Upper lobe of left lung (tissue), 4 donors: ENCODE measurements at regions not wholly inside any gene's neighbourhood (a gene's known extent, or its start where the extent isn't known, plus 50 kb on each side); places are given as distances from the start of the nearest gene placed in this dataset.

ENCODE experiments used
- CTCF ChIP-seq, 6 experiments: fragments of 450-650 bp in 4 of 6; fragments of 200-600 bp in 2 of 6; sonication (generic) in 2 of 6; IDR thresholded peaks; one replicate each; pipeline ENCODE4 v1.5.1; 2016 to 2019; ENCODE audit warnings: antibody characterized with exemption in 6 of 6
- EP300 ChIP-seq, 4 donors: sonication (generic); formaldehyde crosslinking; IDR thresholded peaks; one replicate each; pipeline ENCODE4 v1.5.1; 2017; ENCODE audit warnings: antibody characterized with exemption in 4 of 4, control low read depth in 2 of 4
- POLR2A ChIP-seq, 4 donors: fragments of 450-650 bp; IDR thresholded peaks; one replicate each; pipeline ENCODE4 v1.5.1; 2016 to 2017; ENCODE audit warnings: antibody characterized with exemption in 4 of 4, mild to moderate bottlenecking in 2 of 4

GRCh38 chr15:95834028-95834804, 496.3 kb upstream of the NR2F2 start:
- TF ChIP-seq CTCF (IDR thresholded peaks at IDR 0.05) (no peak), EP300 (IDR thresholded peaks at IDR 0.05) (no peak), POLR2A (IDR thresholded peaks at IDR 0.05) (no peak)
